K562 (cell line): ENCODE measurements at regions not wholly inside any gene's neighbourhood (a gene's known extent, or its start where the extent isn't known, plus 50 kb on each side); places are given as distances from the start of the nearest gene placed in this dataset.
A peak's percentile ranks its signal among the peaks of the same experiment; 100 is the strongest.

ENCODE experiments used
- CBX3 ChIP-seq, 2 experiments: IDR thresholded peaks; 1 replicate in 1 of 2; 2 replicates in 1 of 2; pipeline ENCODE4 v1.6.1; 2012; ENCODE audit warnings: inconsistent platforms in 2 of 2, low read length in 2 of 2, borderline replicate concordance in 1 of 2, control low read depth in 1 of 2
- KLF1 ChIP-seq: fragments of 450-650 bp; IDR thresholded peaks from 2 replicates; pipeline ENCODE4 v1.6.1; 2016; ENCODE audit warnings: missing genetic modification characterization, missing compliant biosample characterization
- RCOR1 ChIP-seq, 2 experiments: IDR thresholded peaks; 2 replicates each; pipeline ENCODE4 v1.6.1; 2012; ENCODE audit warnings: low read depth in 2 of 2, low read length in 2 of 2, borderline replicate concordance in 1 of 2, improper control_type of control experiment in 1 of 2
- RHOXF2B ChIP-seq: fragments of 250-450 bp; sonication (Bioruptor Pico); conservative IDR thresholded peaks from 2 replicates; pipeline ENCODE4 v1.5.1; 2021
- SMARCB1 ChIP-seq: IDR thresholded peaks from 2 replicates; pipeline ENCODE4 v1.6.1; 2011; ENCODE audit warnings: improper control_type of control experiment, low read depth; ENCODE audit not compliant: insufficient read length
- TEAD4 ChIP-seq, 2 experiments: sonication (generic) in 1 of 2; formaldehyde crosslinking in 1 of 2; IDR thresholded peaks; 2 replicates each; pipeline versions ENCODE4 v1.6.1 to v1.8.0; 2012 to 2022; ENCODE audit warnings: borderline replicate concordance in 1 of 2, inconsistent platforms in 1 of 2, low read length in 1 of 2, mild to moderate bottlenecking in 1 of 2, missing genetic modification reagents in 1 of 2
- TF ChIP-seq, protein P1 (sequence below), 2 experiments: fragments of 450-650 bp; IDR thresholded peaks; 2 replicates each; pipeline ENCODE4 v1.6.1; 2016; ENCODE audit warnings: mild to moderate bottlenecking in 2 of 2, borderline replicate concordance in 1 of 2, low read depth in 1 of 2, moderate library complexity in 1 of 2
- TF ChIP-seq, protein P2 (sequence below), 2 experiments: fragments of 450-650 bp; IDR thresholded peaks; 2 replicates each; pipeline ENCODE4 v1.6.1; 2018; ENCODE audit warnings: mild to moderate bottlenecking in 2 of 2, low read depth in 1 of 2; ENCODE audit not compliant: partially characterized antibody in 2 of 2
- TF ChIP-seq, protein P3 (sequence below): IDR thresholded peaks from 2 replicates; pipeline ENCODE4 v1.6.1; 2014; ENCODE audit warnings: antibody characterized with exemption

DNA sequence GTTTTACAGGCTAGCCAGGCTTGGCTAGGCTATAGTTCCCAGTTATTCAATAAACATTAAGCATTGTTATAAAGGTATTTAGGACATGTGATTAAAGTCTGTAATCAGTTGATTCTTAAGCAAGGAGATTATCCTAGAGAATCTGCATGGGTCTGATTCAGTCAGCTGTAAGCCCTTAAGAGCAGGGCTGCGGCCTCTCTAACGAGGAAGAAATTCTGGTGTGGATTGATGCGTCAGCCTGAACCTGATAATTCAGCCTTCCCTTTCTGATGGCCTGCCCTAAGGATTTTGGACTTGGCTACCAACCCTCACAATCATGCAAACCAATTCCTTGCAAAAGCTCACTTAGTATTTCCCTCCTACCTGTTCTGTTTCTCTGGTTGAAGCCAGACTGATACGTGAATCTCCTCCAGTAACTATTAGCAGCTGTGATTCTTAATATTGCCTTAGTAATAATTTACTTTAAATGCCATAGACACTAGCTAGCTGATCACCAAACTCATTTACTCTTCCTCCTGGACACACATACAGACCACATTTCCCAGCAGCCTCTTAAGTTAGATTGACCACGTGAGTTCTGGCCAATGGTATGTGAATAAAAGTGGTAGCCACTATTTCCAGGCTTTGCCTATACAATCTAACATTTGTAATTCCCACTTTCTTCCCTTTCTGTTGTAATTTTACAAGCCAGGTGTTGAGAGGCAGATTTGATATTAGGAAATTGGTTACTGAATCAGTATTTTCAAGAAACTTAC, 678.0 kb upstream of the INTU start (continued):
- TF ChIP-seq, protein P1, sequence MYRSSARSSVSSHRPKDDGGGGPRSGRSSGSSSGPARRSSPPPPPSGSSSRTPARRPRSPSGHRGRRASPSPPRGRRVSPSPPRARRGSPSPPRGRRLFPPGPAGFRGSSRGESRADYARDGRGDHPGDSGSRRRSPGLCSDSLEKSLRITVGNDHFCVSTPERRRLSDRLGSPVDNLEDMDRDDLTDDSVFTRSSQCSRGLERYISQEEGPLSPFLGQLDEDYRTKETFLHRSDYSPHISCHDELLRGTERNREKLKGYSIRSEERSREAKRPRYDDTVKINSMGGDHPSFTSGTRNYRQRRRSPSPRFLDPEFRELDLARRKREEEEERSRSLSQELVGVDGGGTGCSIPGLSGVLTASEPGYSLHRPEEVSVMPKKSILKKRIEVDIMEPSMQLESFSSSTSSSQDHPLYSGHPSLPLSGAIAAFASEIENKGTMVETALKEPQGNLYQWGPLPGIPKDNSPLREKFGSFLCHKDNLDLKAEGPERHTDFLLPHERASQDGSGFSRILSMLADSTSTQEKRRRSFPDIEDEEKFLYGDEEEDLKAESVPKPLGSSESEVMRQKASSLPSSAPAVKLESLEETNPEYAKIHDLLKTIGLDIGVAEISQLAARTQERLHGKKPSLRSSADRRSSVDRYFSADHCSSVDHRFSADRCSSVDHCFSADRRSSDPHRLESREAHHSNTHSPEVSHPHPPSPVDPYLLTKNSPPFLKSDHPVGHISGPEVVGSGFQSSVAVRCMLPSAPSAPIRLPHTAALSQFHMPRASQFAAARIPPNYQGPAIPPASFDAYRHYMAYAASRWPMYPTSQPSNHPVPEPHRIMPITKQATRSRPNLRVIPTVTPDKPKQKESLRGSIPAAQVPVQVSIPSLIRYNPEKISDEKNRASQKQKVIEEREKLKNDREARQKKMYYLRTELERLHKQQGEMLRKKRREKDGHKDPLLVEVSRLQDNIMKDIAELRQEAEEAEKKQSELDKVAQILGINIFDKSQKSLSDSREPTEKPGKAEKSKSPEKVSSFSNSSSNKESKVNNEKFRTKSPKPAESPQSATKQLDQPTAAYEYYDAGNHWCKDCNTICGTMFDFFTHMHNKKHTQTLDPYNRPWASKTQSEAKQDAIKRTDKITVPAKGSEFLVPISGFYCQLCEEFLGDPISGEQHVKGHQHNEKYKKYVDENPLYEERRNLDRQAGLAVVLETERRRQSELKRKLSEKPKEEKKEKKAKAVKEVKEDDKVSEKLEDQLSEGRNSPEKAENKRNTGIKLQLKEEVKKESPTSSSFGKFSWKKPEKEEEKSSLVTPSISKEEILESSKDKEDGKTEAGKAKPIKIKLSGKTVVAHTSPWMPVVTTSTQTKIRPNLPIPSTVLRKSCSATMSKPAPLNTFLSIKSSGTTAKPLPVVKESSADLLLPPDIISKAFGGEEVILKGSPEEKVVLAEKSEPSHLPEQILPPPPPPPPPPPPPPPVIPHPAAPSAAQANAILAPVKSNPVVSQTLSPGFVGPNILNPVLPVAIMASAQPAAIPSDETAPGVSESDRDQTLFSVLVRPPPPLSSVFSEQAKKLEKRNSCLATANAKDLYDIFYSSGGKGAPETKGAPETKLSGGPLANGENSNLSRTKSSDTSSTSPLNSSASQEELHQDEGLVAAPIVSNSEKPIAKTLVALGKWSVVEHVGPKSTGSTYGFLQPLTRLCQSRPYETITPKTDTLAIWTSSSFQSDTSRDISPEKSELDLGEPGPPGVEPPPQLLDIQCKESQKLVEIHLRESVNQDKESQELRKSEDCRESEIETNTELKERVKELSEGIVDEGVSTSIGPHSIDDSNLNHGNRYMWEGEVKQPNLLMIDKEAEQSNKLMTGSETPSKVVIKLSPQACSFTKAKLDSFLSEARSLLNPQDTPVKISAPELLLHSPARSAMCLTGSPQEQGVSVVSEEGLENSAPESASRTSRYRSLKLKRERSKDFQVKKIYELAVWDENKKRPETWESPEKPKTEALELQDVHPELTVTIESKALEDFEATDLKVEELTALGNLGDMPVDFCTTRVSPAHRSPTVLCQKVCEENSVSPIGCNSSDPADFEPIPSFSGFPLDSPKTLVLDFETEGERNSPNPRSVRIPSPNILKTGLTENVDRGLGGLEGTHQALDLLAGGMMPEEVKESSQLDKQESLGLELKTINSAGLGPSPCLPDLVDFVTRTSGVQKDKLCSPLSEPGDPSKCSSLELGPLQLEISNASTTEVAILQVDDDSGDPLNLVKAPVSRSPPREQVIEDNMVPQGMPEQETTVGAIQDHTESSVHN (IDR thresholded peaks at IDR 0.05; ENCODE audit: borderline replicate concordance in 1 of 2, low read depth in 1 of 2) = 0 out of 4 replicates have a peak, but pooled peaks of 1 of the 2 experiments have one; percentile 34
- TF ChIP-seq TEAD4 (IDR thresholded peaks at IDR 0.05; ENCODE audit: low read length) (0 out of 2 replicates have a peak, but pooled peaks have one; percentile 23), TEAD4 (CRISPR knock-in tag; IDR thresholded peaks at IDR 0.05; ENCODE audit: borderline replicate concordance) (no peak), SMARCB1 (no peak), CBX3 (IDR thresholded peaks at IDR 0.05; ENCODE audit: borderline replicate concordance in 1 of 2, low read length in 2 of 2) (peak in 1 of 2 experiments; percentile 17; a peak in 1 of 3 replicates), RHOXF2B (CRISPR knock-in tag) (no peak), KLF1 (tag) (no peak), RCOR1 (IDR thresholded peaks at IDR 0.05; ENCODE audit: borderline replicate concordance in 1 of 2, low read depth in 2 of 2, low read length in 2 of 2) (0 out of 4 replicates have a peak, but pooled peaks of 1 of the 2 experiments have one; percentile 17)
- TF ChIP-seq, protein P2, sequence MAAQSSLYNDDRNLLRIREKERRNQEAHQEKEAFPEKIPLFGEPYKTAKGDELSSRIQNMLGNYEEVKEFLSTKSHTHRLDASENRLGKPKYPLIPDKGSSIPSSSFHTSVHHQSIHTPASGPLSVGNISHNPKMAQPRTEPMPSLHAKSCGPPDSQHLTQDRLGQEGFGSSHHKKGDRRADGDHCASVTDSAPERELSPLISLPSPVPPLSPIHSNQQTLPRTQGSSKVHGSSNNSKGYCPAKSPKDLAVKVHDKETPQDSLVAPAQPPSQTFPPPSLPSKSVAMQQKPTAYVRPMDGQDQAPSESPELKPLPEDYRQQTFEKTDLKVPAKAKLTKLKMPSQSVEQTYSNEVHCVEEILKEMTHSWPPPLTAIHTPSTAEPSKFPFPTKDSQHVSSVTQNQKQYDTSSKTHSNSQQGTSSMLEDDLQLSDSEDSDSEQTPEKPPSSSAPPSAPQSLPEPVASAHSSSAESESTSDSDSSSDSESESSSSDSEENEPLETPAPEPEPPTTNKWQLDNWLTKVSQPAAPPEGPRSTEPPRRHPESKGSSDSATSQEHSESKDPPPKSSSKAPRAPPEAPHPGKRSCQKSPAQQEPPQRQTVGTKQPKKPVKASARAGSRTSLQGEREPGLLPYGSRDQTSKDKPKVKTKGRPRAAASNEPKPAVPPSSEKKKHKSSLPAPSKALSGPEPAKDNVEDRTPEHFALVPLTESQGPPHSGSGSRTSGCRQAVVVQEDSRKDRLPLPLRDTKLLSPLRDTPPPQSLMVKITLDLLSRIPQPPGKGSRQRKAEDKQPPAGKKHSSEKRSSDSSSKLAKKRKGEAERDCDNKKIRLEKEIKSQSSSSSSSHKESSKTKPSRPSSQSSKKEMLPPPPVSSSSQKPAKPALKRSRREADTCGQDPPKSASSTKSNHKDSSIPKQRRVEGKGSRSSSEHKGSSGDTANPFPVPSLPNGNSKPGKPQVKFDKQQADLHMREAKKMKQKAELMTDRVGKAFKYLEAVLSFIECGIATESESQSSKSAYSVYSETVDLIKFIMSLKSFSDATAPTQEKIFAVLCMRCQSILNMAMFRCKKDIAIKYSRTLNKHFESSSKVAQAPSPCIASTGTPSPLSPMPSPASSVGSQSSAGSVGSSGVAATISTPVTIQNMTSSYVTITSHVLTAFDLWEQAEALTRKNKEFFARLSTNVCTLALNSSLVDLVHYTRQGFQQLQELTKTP (IDR thresholded peaks at IDR 0.05; ENCODE audit: low read depth in 1 of 2, partially characterized antibody in 2 of 2) = peak in 1 of 2 experiments; percentile 66
- TF ChIP-seq, protein P3, sequence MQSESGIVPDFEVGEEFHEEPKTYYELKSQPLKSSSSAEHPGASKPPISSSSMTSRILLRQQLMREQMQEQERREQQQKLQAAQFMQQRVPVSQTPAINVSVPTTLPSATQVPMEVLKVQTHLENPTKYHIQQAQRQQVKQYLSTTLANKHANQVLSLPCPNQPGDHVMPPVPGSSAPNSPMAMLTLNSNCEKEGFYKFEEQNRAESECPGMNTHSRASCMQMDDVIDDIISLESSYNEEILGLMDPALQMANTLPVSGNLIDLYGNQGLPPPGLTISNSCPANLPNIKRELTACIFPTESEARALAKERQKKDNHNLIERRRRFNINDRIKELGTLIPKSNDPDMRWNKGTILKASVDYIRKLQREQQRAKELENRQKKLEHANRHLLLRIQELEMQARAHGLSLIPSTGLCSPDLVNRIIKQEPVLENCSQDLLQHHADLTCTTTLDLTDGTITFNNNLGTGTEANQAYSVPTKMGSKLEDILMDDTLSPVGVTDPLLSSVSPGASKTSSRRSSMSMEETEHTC = 0 out of 2 replicates have a peak, but pooled peaks have one; percentile 5
